Tibial artery (tissue), 4 donors: ENCODE measurements at regions not wholly inside any gene's neighbourhood (a gene's known extent, or its start where the extent isn't known, plus 50 kb on each side); places are given as distances from the start of the nearest gene placed in this dataset.

ENCODE experiments used
- DNase-seq, 2 donors: peaks; one replicate each; pipeline ENCODE4 v3.0.0-alpha.2; 2019
- H3K27ac ChIP-seq, 2 donors: fragments of 200-600 bp; sonication (generic) in 1 of 2; 1 replicate in 1 of 2; 2 replicates in 1 of 2; pipeline ENCODE4 v1.5.1; 2018 to 2019; ENCODE audit warnings: mild to moderate bottlenecking in 1 of 2
- H3K27me3 ChIP-seq, 2 donors: fragments of 200-600 bp; sonication (generic) in 1 of 2; one replicate each; pipeline versions ENCODE4 v1.5.1 to v1.6.0; 2016 to 2019
- H3K36me3 ChIP-seq, 3 donors: fragments of 200-600 bp; sonication (generic) in 2 of 3; one replicate each; pipeline ENCODE4 v1.5.1; 2016 to 2019; ENCODE audit warnings: mild to moderate bottlenecking in 2 of 3
- H3K4me1 ChIP-seq, 4 donors: fragments of 200-600 bp; sonication (generic) in 2 of 4; 1 replicate in 3 of 4; 2 replicates in 1 of 4; pipeline ENCODE4 v1.5.1; 2016 to 2019
- H3K4me3 ChIP-seq, 2 donors: fragments of 200-600 bp; sonication (generic) in 1 of 2; 1 replicate in 1 of 2; 2 replicates in 1 of 2; pipeline ENCODE4 v1.5.1; 2018 to 2019; ENCODE audit warnings: mild to moderate bottlenecking in 2 of 2
- H3K9me3 ChIP-seq, 3 donors: fragments of 200-600 bp; sonication (generic) in 1 of 3; one replicate each; pipeline ENCODE4 v1.5.1; 2016 to 2019
- intact Hi-C: fragments of 100-400 bp; cut with DNase I; formaldehyde crosslinking; loops from one replicate; pipeline ENCODE4 v1.15.0; 2023; ENCODE audit warnings: low total_unique reads
- TF ChIP-seq, protein P1 (sequence below), 2 experiments: fragments of 200-600 bp in 1 of 2; fragments of 450-650 bp in 1 of 2; IDR thresholded peaks; one replicate each; pipeline ENCODE4 v1.5.1; 2017 to 2019; ENCODE audit warnings: antibody characterized with exemption in 2 of 2, mild to moderate bottlenecking in 1 of 2, moderate library complexity in 1 of 2

DNA sequence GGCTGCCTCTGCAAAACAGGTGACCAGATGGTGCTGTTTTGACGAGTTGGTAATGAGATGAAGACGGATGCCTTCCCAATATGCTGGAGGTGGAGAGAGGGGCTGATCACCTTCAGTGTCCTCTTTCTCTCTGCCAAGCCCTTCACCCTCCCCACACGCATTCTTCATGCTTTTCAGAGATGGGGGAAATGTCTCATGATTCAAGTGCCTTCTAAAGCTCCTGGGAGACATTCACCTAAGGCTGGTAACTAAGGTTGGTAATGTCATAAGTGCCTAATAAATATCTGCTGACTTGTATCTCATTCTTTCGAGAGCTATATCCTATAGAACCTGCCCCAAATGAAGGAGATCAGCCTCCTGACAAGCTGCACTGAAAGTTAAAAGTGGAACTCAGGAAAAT, 86.2 kb upstream of the MBNL2 start:
- Histone ChIP-seq H3K36me3 (no peaks in the 10 kb centered on the region), H3K4me1 (peaks cover 0 to 12% (median 4%) of the 10 kb centered on the region in 4 donors), H3K4me3 (no peak overlapping the region), H3K27me3 (no peaks in the 10 kb centered on the region), H3K27ac (no peak overlapping the region), H3K9me3 (no peaks in the 10 kb centered on the region)
- intact Hi-C loops: no loop called here
- TF ChIP-seq, protein P1, sequence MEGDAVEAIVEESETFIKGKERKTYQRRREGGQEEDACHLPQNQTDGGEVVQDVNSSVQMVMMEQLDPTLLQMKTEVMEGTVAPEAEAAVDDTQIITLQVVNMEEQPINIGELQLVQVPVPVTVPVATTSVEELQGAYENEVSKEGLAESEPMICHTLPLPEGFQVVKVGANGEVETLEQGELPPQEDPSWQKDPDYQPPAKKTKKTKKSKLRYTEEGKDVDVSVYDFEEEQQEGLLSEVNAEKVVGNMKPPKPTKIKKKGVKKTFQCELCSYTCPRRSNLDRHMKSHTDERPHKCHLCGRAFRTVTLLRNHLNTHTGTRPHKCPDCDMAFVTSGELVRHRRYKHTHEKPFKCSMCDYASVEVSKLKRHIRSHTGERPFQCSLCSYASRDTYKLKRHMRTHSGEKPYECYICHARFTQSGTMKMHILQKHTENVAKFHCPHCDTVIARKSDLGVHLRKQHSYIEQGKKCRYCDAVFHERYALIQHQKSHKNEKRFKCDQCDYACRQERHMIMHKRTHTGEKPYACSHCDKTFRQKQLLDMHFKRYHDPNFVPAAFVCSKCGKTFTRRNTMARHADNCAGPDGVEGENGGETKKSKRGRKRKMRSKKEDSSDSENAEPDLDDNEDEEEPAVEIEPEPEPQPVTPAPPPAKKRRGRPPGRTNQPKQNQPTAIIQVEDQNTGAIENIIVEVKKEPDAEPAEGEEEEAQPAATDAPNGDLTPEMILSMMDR (IDR thresholded peaks at IDR 0.05): no peak
- DNase-seq: no peak

DNA sequence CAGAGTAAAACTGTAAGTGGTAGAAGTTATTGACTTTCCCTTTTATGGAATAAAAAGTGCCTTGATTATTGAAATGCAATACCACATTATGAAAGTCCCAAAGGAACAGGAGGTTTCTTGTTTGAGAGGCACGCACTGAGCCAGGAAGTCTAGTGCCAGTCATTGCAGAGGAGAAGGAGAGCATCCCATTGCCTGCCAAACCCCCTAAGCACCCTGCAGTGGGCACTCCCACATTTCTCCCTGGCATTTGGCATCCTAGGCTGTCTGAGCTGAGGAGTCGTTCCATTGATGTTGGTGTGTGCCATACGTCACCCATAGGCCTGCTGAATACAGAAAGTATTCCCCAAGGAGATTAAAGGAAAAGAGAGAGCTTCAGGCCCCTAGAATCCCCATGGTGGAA, 85.7 kb upstream of the MBNL2 start:
- no peak for DNase-seq
- intact Hi-C loops: no loop called here
- no peak overlapping the region for H3K27ac ChIP-seq

DNA sequence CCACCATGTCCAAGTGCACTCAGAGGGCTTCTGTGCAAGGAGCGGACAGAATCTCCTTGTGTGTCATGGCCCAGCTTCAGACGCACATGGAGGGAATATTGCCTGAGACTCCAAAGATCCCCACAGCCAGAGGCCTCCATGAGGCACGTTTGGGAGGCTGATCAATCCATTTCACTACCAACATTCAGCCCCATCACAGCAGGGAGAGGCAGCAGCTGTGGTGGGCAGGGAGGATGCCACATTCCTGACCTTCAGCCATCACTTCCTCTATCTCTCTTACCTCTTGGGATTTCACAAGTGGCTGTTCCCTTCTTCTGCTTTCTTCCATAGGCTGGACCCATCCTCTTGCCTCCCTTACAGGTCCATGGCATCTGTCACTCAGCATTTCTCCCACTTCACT, 82.4 kb upstream of the MBNL2 start:
- TF ChIP-seq, protein P1 (IDR thresholded peaks at IDR 0.05): no peak
- Histone ChIP-seq H3K4me3 (no peak overlapping the region), H3K9me3 (no peaks in the 10 kb centered on the region), H3K27me3 (no peaks in the 10 kb centered on the region), H3K36me3 (no peaks in the 10 kb centered on the region), H3K4me1 (peaks cover 0 to 23% (median 10%) of the 10 kb centered on the region in 4 donors), H3K27ac (no peak overlapping the region)
- intact Hi-C loops: no loop called here
- DNase-seq: no peak

More for the DNA sequence above, 85.7 kb upstream of the MBNL2 start:
- Histone ChIP-seq H3K4me3 (no peak overlapping the region), H3K36me3 (no peaks in the 10 kb centered on the region), H3K27me3 (no peaks in the 10 kb centered on the region), H3K9me3 (no peaks in the 10 kb centered on the region), H3K4me1 (peaks cover 0 to 18% (median 6%) of the 10 kb centered on the region in 4 donors)
- TF ChIP-seq, protein P1 (IDR thresholded peaks at IDR 0.05): no peak

DNA sequence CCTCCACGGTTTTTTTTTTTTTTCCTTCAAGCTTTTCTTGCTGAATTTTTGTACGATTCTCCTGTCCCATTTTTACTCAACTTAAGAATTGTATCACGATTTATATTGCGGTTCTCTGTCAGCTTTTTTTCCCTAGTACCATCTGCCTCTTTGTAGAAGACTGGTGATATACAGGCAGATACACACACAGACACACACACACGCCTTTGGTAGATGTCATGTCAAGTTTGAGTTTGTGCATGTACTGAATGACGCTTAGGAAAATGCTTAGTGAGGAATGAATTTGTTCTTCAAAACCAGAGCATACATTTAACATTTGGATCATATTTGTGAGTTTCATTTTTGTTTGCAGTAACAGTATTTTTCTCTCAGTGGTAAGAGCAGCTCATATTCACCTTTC, 82.0 kb upstream of the MBNL2 start:
- DNase-seq: no peak
- Histone ChIP-seq H3K27me3 (no peaks in the 10 kb centered on the region), H3K4me1 (peaks cover 0 to 23% (median 10%) of the 10 kb centered on the region in 4 donors), H3K9me3 (no peaks in the 10 kb centered on the region), H3K4me3 (no peak overlapping the region), H3K36me3 (no peaks in the 10 kb centered on the region), H3K27ac (no peak overlapping the region)
- intact Hi-C loops: no loop called here
- TF ChIP-seq, protein P1 (IDR thresholded peaks at IDR 0.05): no peak

DNA sequence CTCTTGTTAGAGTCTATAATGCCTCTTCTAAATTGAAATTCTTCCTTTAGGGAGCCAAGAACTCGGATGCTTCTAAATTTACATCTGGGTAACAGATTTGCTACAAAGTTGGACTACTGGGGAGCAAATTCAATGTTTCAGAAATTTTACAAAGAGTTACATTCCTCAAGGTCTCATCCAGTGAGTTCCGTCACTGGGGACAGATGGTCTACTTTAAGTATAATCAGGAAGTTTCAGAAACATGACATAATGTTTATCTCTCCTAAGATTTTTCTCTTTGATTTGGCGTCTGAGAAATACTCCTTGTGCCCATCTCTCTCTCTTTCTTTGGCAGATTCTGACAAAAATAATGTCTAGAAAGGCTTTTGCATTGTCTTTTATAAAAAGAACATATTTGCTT, 81.5 kb upstream of the MBNL2 start:
- intact Hi-C loops: no loop called here
- DNase-seq: no peak
- Histone ChIP-seq H3K36me3 (no peaks in the 10 kb centered on the region), H3K27me3 (no peaks in the 10 kb centered on the region), H3K27ac (no peak overlapping the region), H3K9me3 (no peaks in the 10 kb centered on the region), H3K4me3 (no peak overlapping the region), H3K4me1 (peaks cover 0 to 23% (median 10%) of the 10 kb centered on the region in 4 donors)
- TF ChIP-seq, protein P1 (IDR thresholded peaks at IDR 0.05): no peak

DNA sequence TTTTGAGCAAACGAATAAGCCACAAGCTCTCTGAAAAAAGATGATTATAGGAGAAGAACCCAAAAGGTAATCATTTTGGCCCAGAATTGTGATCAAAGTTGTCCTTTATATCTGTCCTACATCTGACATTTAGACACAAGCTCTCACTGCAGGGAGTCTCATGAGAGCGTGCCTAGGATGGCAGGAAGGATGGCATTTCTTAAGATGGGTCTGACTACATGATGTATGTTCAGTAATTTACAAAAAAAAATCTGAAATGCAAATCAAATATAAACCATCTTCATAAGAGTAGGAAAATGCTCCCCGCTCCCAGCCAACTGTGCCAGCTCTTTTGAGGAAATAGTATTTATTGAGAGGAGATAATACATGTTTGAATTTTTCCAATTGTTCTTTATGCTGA, 81.0 kb upstream of the MBNL2 start:
- DNase-seq: no peak
- no peak overlapping the region for H3K4me3 ChIP-seq
- H3K4me1 ChIP-seq: peaks cover 0 to 22% (median 9%) of the 10 kb centered on the region in 4 donors
- no peak overlapping the region for H3K27ac ChIP-seq
- TF ChIP-seq, protein P1 (IDR thresholded peaks at IDR 0.05): no peak
- intact Hi-C loops: no loop called here
- no peaks in the 10 kb centered on the region for H3K36me3 ChIP-seq
- H3K9me3 ChIP-seq: no peaks in the 10 kb centered on the region
- H3K27me3 ChIP-seq: no peaks in the 10 kb centered on the region
